ENCODE measurements at regions not wholly inside any gene's neighbourhood (a gene's known extent, or its start where the extent isn't known, plus 50 kb on each side); places are given as distances from the start of the nearest gene placed in this dataset.
A peak's percentile ranks its signal among the peaks of the same experiment; 100 is the strongest.
"Not testable (repeated sequence)": the region's sequence is repeated elsewhere in the genome, so short reads cannot be mapped to it uniquely, and the experiment has no call there.

DNA sequence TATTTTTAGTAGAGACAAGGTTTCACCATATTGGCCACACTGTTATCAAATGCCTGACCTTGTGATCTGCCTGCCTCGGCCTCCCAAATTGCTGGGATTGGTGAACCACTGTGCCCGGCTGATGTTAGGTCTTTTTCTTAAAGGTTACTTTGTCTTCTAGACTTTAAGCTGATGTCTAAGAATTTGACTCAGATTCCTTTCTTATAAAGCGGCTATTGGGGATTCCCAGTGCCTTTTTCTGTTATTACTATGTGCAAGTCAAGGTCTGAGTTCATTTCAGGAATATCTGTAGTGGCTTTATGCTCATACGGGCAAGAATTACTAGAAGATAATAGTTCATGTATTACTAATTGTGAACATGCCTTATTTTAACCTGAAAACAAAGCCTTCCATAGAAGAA, 102.8 kb downstream of the LAT start:
- DNase-seq, result not testable (repeated sequence)

- DNase-seq, result peak; percentile 9 to 13
Measured at GRCh38 chr16:29081829-29082639, 97.2 kb downstream of the LAT start.

DNA sequence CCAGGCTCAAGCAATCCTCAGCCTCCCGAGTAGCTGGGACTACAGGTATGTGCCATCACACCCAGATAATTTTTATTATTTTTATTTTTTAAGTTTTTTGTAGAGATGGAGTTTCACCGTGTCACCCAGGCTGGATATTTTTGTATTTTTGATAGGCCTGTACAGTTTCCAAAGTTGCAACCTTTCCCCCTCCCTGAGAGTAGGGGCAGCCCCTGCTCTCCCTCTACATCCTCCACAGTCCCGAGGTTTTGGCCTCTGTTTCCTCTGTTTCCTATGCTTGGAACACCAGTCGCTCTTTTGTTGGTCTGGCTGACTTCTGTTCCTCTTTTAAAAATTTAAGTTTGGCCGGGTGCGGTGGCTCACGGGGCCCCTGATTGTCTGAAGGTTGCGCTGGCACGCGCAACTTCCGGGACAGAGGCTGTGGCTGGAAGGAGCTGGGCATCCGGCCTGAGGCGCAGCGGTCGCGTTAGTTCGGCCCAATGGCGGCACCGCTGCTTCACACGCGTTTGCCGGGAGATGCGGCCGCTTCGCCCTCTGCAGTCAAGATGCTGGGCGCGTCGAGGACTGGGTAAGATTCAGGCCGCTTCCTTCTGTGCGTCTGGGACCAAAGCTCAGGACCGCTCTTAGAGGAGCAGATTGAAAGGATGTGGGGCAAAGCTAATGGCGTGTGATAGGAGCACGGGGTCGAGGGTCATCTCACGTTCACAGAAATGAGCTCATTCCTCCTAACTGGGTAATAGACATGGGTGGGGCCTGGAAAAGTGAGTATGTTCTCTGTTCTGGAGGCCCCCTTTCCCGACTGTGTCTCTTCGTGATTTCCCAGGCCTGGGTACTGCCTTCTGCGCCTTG, 89.9 kb downstream of the LAT start:
- peak; percentile 42 to 54 for DNase-seq

DNA sequence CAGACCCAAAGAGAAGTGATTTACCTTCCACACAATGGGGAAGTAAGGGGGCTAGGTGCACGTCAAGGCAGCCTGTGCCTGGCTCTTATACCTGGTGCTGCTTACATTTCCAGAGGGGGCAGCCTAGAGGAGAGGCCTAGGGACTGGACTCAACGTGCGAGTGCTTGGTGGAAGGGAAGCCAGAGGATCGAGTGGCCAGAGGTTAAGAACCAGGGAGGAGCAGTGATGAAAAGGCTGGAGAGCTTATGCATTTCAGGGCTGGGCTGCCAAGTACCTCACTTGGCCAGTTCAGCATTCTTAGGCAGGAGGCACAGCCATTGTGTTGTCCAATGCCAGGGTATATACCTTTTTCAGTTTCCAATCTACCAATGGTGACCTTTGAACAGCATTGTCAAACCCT, 77.4 kb downstream of the LAT start:
- not testable (repeated sequence) for DNase-seq

- DNase-seq, result not testable (repeated sequence)
Measured at GRCh38 chr16:29061467-29061921, 76.6 kb downstream of the LAT start.

DNA sequence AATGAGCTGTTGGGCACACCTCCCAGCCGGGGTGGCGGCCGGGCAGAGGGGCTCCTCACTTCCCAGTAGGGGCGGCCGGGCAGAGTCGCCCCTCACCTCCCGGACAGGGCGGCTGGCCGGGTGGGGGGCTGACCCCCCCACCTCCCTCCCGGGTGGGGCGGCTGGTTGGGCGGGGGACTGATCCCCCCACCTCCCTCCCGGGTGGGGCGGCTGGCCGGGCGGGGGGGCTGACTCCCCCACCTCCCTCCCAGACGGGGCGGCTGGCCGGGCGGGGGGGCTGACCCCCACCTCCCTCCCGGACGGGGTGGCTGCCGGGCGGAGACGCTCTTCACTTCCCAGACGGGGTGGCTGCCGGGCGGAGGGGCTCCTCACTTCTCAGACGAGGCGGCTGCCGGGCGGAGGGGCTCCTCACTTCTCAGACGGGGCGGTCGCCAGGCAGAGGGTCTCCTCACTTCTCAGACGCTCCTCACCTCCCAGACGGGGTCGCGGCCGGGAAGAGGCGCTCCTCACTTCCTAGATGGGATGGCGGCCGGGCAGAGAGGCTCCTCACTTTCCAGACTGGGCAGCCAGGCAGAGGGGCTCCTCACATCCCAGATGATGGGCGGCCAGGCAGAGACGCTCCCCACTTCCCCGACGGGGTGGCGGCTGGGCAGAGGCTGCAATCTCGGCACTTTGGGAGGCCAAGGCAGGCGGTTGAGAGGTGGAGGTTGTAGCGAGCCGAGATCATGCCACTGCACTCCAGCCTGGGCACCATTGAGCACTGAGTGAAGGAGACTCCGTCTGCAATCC, 75.4 kb downstream of the LAT start:
- not testable (repeated sequence) for DNase-seq

DNA sequence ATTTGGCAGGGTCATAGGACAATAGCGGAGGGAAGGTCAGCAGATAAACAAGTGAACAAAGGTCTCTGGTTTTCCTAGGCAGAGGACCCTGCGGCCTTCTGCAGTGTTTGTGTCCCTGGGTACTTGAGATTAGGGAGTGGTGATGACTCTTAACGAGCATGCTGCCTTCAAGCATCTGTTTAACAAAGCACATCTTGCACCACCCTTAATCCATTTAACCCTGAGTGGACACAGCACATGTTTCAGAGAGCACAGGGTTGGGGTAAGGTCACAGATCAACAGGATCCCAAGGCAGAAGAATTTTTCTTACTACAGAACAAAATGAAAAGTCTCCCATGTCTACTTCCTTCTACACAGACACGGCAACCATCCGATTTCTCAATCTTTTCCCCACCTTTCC, 74.7 kb downstream of the LAT start:
- not testable (repeated sequence) for DNase-seq
